ENCODE measurements at regions not wholly inside any gene's neighbourhood (a gene's known extent, or its start where the extent isn't known, plus 50 kb on each side); places are given as distances from the start of the nearest gene placed in this dataset.

- Mint-ChIP-seq H3K36me3 (ENCODE audit: low read depth, unreplicated experiment) (no peaks in the 10 kb centered on the region), H3K9me3 (ENCODE audit: unreplicated experiment) (no peaks in the 10 kb centered on the region), H3K27me3 (ENCODE audit: low read depth, unreplicated experiment) (peaks cover 5% of the 10 kb centered on the region), H3K4me1 (ENCODE audit: low read depth, unreplicated experiment) (no peaks in the 10 kb centered on the region), H3K4me3 (ENCODE audit: unreplicated experiment) (no peak overlapping the region), H3K27ac (ENCODE audit: unreplicated experiment) (no peak overlapping the region)
- no peak for DNase-seq (ENCODE audit: low read depth)
- Histone ChIP-seq H3K4me3 (ENCODE audit: insufficient read depth, low read depth, low read length) (no peak overlapping the region), H3K4me2 (ENCODE audit: low read length) (no peak overlapping the region), H3K9me3 (ENCODE audit: insufficient read depth, low read depth, low read length) (no peaks in the 10 kb centered on the region), H3K27me3 (ENCODE audit: insufficient read depth, low read length) (no peaks in the 10 kb centered on the region), H3K9ac (ENCODE audit: low read length) (no peak overlapping the region), H3K36me3 (ENCODE audit: insufficient read depth, low read length) (no peaks in the 10 kb centered on the region), H3K79me2 (ENCODE audit: insufficient read depth, low read length) (no peaks in the 10 kb centered on the region), H3K27ac (ENCODE audit: low read depth, low read length) (no peak overlapping the region), H4K20me1 (ENCODE audit: insufficient read depth, low read length) (no peaks in the 10 kb centered on the region), H3K4me1 (ENCODE audit: insufficient read depth, low read length) (no peaks in the 10 kb centered on the region), H2AFZ (ENCODE audit: low read depth, low read length) (no peak overlapping the region)
- no peak for FAIRE-seq
- TF ChIP-seq EZH2 (IDR thresholded peaks at IDR 0.05; ENCODE audit: insufficient read depth, low read length) (no peak), CTCF (IDR thresholded peaks at IDR 0.05; ENCODE audit: insufficient read depth, low read depth, low read length) (no peak)
These were observed 185.3 kb upstream of the SPOCK3 start for GRCh38 chr4:167419468-167420140.

GRCh38 chr4:167421201-167421600 lies 186.9 kb upstream of the SPOCK3 start:
- no peaks in the 10 kb centered on the region for H3K36me3 Mint-ChIP-seq (ENCODE audit: low read depth, unreplicated experiment)
- DNase-seq (ENCODE audit: low read depth): no peak
- no peak for TF ChIP-seq EZH2 (IDR thresholded peaks at IDR 0.05; ENCODE audit: insufficient read depth, low read length)
- TF ChIP-seq CTCF (IDR thresholded peaks at IDR 0.05; ENCODE audit: insufficient read depth, low read depth, low read length): no peak
- Histone ChIP-seq H3K4me3 (ENCODE audit: insufficient read depth, low read depth, low read length) (no peak overlapping the region), H3K36me3 (ENCODE audit: insufficient read depth, low read length) (no peaks in the 10 kb centered on the region), H3K27ac (ENCODE audit: low read depth, low read length) (no peak overlapping the region), H3K9me3 (ENCODE audit: insufficient read depth, low read depth, low read length) (no peaks in the 10 kb centered on the region), H4K20me1 (ENCODE audit: insufficient read depth, low read length) (no peaks in the 10 kb centered on the region), H3K9ac (ENCODE audit: low read length) (no peak overlapping the region), H3K4me1 (ENCODE audit: insufficient read depth, low read length) (no peaks in the 10 kb centered on the region), H3K79me2 (ENCODE audit: insufficient read depth, low read length) (no peaks in the 10 kb centered on the region), H2AFZ (ENCODE audit: low read depth, low read length) (no peak overlapping the region), H3K4me2 (ENCODE audit: low read length) (no peak overlapping the region), H3K27me3 (ENCODE audit: insufficient read depth, low read length) (no peaks in the 10 kb centered on the region)
- no peaks in the 10 kb centered on the region for H3K4me1 Mint-ChIP-seq (ENCODE audit: low read depth, unreplicated experiment)
- FAIRE-seq: no peak
- H3K4me3 Mint-ChIP-seq (ENCODE audit: unreplicated experiment): no peak overlapping the region
- H3K27me3 Mint-ChIP-seq (ENCODE audit: low read depth, unreplicated experiment): peaks cover 16% of the 10 kb centered on the region
- no peak overlapping the region for H3K27ac Mint-ChIP-seq (ENCODE audit: unreplicated experiment)
- H3K9me3 Mint-ChIP-seq (ENCODE audit: unreplicated experiment): no peaks in the 10 kb centered on the region

Measured in astrocyte (in vitro differentiated cells and primary cell).